WTC11 (cell line): ENCODE measurements at regions not wholly inside any gene's neighbourhood (a gene's known extent, or its start where the extent isn't known, plus 50 kb on each side); places are given as distances from the start of the nearest gene placed in this dataset.

ENCODE experiments used
- ATAC-seq: fragments of 200-7000 bp; cut with Tn5 transposase; 2 replicates; pipeline ENCODE4 v1.10.0; 2021; ENCODE audit warnings: mild to moderate bottlenecking, moderate library complexity
- CTCF ChIA-PET: fragments of 300-600 bp; sonication (Branson Sonifier 250); formaldehyde crosslinking; loops from one replicate; lab custom pipeline; 2021; ENCODE audit warnings: antibody characterized with exemption; lab: Charles Lee
- POLR2A ChIA-PET: fragments of 350-600 bp; sonication (Branson Sonifier 250); formaldehyde crosslinking; loops from one replicate; lab custom pipeline; 2021; ENCODE audit warnings: antibody characterized with exemption; lab: Charles Lee
- DNase-seq: peaks from one replicate; pipeline ENCODE4 v3.0.0; 2021; ENCODE audit warnings: low spot score
- H3K27ac Mint-ChIP-seq: 2 replicates; pipeline ENCODE4 v1.8.0; 2021; ENCODE audit warnings: mixed read lengths
- H3K27me3 Mint-ChIP-seq: 2 replicates; pipeline ENCODE4 v1.8.0; 2021; ENCODE audit warnings: low read depth, mild to moderate bottlenecking, moderate library complexity, mixed read lengths
- H3K36me3 Mint-ChIP-seq: 2 replicates; pipeline ENCODE4 v1.8.0; 2021; ENCODE audit warnings: mixed read lengths
- H3K4me1 Mint-ChIP-seq: 2 replicates; pipeline ENCODE4 v1.8.0; 2022; ENCODE audit warnings: mixed read lengths
- H3K4me3 Mint-ChIP-seq: 2 replicates; pipeline ENCODE4 v1.8.0; 2021; ENCODE audit warnings: mild to moderate bottlenecking, moderate library complexity, mixed read lengths
- H3K9me3 Mint-ChIP-seq: 2 replicates; pipeline ENCODE4 v1.8.0; 2021; ENCODE audit warnings: mixed read lengths
- AFF4 ChIP-seq: sonication (generic); formaldehyde crosslinking; IDR thresholded peaks from 2 replicates; pipeline ENCODE4 v1.8.1; 2023; ENCODE audit warnings: mild to moderate bottlenecking, missing genetic modification reagents, borderline replicate concordance
- ARID4B ChIP-seq: sonication (generic); formaldehyde crosslinking; IDR thresholded peaks from 2 replicates; pipeline ENCODE4 v1.8.0; 2023; ENCODE audit warnings: missing genetic modification reagents, mild to moderate bottlenecking, borderline replicate concordance
- CREB1 ChIP-seq: sonication (generic); formaldehyde crosslinking; IDR thresholded peaks from 2 replicates; pipeline ENCODE4 v1.8.0; 2023; ENCODE audit warnings: mild to moderate bottlenecking, missing genetic modification reagents
- ESRRA ChIP-seq: sonication (generic); formaldehyde crosslinking; IDR thresholded peaks from 2 replicates; pipeline ENCODE4 v1.8.1; 2022; ENCODE audit warnings: mild to moderate bottlenecking, missing genetic modification reagents, borderline replicate concordance
- FOXP1 ChIP-seq: sonication (generic); formaldehyde crosslinking; IDR thresholded peaks from 2 replicates; pipeline ENCODE4 v1.8.0; 2022; ENCODE audit warnings: missing genetic modification reagents, mild to moderate bottlenecking, moderate library complexity, borderline replicate concordance
- JUN ChIP-seq: sonication (generic); formaldehyde crosslinking; IDR thresholded peaks from 2 replicates; pipeline ENCODE4 v1.8.0; 2023; ENCODE audit warnings: mild to moderate bottlenecking, missing genetic modification reagents
- KAT7 ChIP-seq: sonication (generic); formaldehyde crosslinking; IDR thresholded peaks from 2 replicates; pipeline ENCODE4 v1.8.1; 2023; ENCODE audit warnings: missing genetic modification reagents, mild to moderate bottlenecking, borderline replicate concordance
- NR2C2 ChIP-seq: sonication (generic); formaldehyde crosslinking; IDR thresholded peaks from 2 replicates; pipeline ENCODE4 v1.8.0; 2022; ENCODE audit warnings: mild to moderate bottlenecking, missing genetic modification reagents
- NR3C1 ChIP-seq: sonication (generic); formaldehyde crosslinking; conservative IDR thresholded peaks from 2 replicates; pipeline ENCODE4 v1.8.1; 2023; ENCODE audit warnings: low read depth, mild to moderate bottlenecking, missing genetic modification reagents
- OVOL2 ChIP-seq: fragments of 250-450 bp; sonication (Bioruptor Pico); IDR thresholded peaks from 2 replicates; pipeline ENCODE4 v1.9.0; 2021; ENCODE audit warnings: mild to moderate bottlenecking, borderline replicate concordance
- PREB ChIP-seq: sonication (generic); formaldehyde crosslinking; IDR thresholded peaks from 2 replicates; pipeline ENCODE4 v1.8.1; 2022; ENCODE audit warnings: mild to moderate bottlenecking, missing genetic modification reagents, moderate library complexity, borderline replicate concordance
- TCF7 ChIP-seq: sonication (generic); formaldehyde crosslinking; IDR thresholded peaks from 2 replicates; pipeline ENCODE4 v1.8.0; 2022; ENCODE audit warnings: mild to moderate bottlenecking, low read depth, missing genetic modification reagents, moderate library complexity
- TEAD1 ChIP-seq: sonication (generic); formaldehyde crosslinking; IDR thresholded peaks from 2 replicates; pipeline ENCODE4 v1.8.0; 2022; ENCODE audit warnings: mild to moderate bottlenecking, missing genetic modification reagents
- TP53 ChIP-seq: sonication (generic); formaldehyde crosslinking; IDR thresholded peaks from 2 replicates; pipeline ENCODE4 v1.8.1; 2023; ENCODE audit warnings: mild to moderate bottlenecking, missing genetic modification reagents
- USF1 ChIP-seq: sonication (generic); formaldehyde crosslinking; IDR thresholded peaks from 2 replicates; pipeline ENCODE4 v1.8.0; 2022; ENCODE audit warnings: mild to moderate bottlenecking, missing genetic modification reagents
- USF2 ChIP-seq: sonication (generic); formaldehyde crosslinking; IDR thresholded peaks from 2 replicates; pipeline ENCODE4 v1.8.1; 2023; ENCODE audit warnings: mild to moderate bottlenecking, missing genetic modification reagents, moderate library complexity
- ZNF317 ChIP-seq: sonication (generic); formaldehyde crosslinking; IDR thresholded peaks from 2 replicates; pipeline ENCODE4 v1.8.1; 2023; ENCODE audit warnings: low read depth, mild to moderate bottlenecking, moderate library complexity, missing genetic modification reagents, borderline replicate concordance
- ZNF423 ChIP-seq: fragments of 250-450 bp; sonication (Bioruptor Pico); IDR thresholded peaks from 2 replicates; pipeline ENCODE4 v2.1.2; 2022; ENCODE audit warnings: mild to moderate bottlenecking, moderate library complexity
- ZNF671 ChIP-seq: fragments of 250-450 bp; sonication (Bioruptor Pico); IDR thresholded peaks from 2 replicates; pipeline ENCODE4 v1.8.0; 2021; ENCODE audit warnings: mild to moderate bottlenecking
- TF ChIP-seq, protein P1 (sequence below): fragments of 250-450 bp; sonication (Bioruptor Pico); IDR thresholded peaks from 2 replicates; pipeline ENCODE4 v1.9.0; 2021; ENCODE audit warnings: mild to moderate bottlenecking

DNA sequence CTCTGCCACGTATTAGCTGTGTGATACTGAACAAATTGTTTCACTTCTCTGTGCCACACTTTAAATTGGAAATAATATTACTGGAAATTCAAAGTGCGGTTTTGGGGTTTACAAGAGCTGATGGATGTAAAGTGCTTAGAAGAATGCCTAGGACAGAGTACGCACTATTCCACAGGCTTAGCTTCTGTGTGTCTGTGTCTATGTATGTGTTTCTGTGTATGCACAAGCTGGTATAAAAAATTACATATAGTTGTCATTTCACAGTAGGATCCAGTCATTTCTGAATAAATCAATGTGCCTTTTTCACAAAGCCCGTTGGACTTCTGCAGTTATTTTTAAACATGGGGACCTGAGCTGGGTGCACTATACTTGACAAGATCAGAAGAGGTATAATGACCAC is 370.4 kb downstream of the TUSC7 start:
- CTCF ChIA-PET = interaction anchor here (1.6 to 2.4 kb wide), 2 partner anchors 21 to 309 kb away, joined by 7 to 9 read pairs; no protein-coding TSS in a partner anchor
- peaks cover 5% of the 10 kb centered on the region; the same call in 1 of the 2 replicates for H3K9me3 Mint-ChIP-seq
- no peaks in the 10 kb centered on the region for H3K36me3 Mint-ChIP-seq
- no peaks in the 10 kb centered on the region for H3K27me3 Mint-ChIP-seq
- POLR2A ChIA-PET = no interaction called here
- TF ChIP-seq CREB1 (CRISPR knock-in tag) (no peak), TCF7 (CRISPR knock-in tag) (no peak), USF2 (CRISPR knock-in tag) (no peak), NR2C2 (CRISPR knock-in tag) (no peak), AFF4 (CRISPR knock-in tag) (no peak), OVOL2 (CRISPR knock-in tag) (no peak)
- ATAC-seq = no peak
- H3K4me3 Mint-ChIP-seq = no peak overlapping the region
- peak overlapping the region; percentile 64; the same call in 1 of the 2 replicates for H3K27ac Mint-ChIP-seq
- DNase-seq = no peak
- peaks cover 36% of the 10 kb centered on the region for H3K4me1 Mint-ChIP-seq

DNA sequence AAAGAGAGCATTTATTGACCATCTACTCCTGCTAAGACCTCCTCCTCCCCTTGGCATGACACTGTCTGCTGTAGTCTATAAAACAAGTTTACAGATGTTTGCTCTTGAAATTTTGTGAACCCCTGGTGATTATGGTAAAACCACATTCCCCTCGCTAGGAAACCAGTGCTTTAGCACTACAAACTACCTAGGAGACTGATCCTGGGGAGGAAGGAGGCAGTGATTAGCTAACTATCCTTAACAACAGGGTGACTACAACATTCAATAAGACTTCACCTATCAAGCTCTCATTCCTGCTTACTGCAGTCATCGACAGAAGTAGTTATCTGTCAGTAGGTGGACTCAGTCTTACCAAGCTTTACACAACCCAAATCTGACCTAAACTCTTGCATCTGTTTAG is 371.3 kb downstream of the TUSC7 start:
- POLR2A ChIA-PET = no interaction called here
- DNase-seq (no peak), ATAC-seq (peak; percentile 97)
- CTCF ChIA-PET = interaction anchor here (1.6 to 2.4 kb wide), 2 partner anchors 22 to 310 kb away, joined by 7 to 9 read pairs; no protein-coding TSS in a partner anchor
- H3K9me3 Mint-ChIP-seq = peaks cover 5% of the 10 kb centered on the region; the same call in 1 of the 2 replicates
- peaks cover 31% of the 10 kb centered on the region for H3K4me1 Mint-ChIP-seq
- H3K27ac Mint-ChIP-seq = peak overlapping the region; percentile 69
- H3K36me3 Mint-ChIP-seq = no peaks in the 10 kb centered on the region
- H3K27me3 Mint-ChIP-seq = no peaks in the 10 kb centered on the region
- H3K4me3 Mint-ChIP-seq = no peak overlapping the region; the same call in 1 of the 2 replicates
- no peak for TF ChIP-seq KAT7 (CRISPR knock-in tag)
- TF ChIP-seq ZNF423 (CRISPR knock-in tag) = peak; percentile 62; the same call in 1 of the 2 replicates
- TF ChIP-seq TEAD1 (CRISPR knock-in tag) = peak; percentile 58; the same call in 1 of the 2 replicates

- CTCF ChIA-PET = no interaction called here
- no peak for TF ChIP-seq NR3C1 (CRISPR knock-in tag)
- no peak for TF ChIP-seq TP53 (CRISPR knock-in tag)
- TF ChIP-seq ZNF317 (CRISPR knock-in tag) = no peak
- TF ChIP-seq, protein P1, sequence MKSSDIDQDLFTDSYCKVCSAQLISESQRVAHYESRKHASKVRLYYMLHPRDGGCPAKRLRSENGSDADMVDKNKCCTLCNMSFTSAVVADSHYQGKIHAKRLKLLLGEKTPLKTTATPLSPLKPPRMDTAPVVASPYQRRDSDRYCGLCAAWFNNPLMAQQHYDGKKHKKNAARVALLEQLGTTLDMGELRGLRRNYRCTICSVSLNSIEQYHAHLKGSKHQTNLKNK (CRISPR knock-in tag) = no peak
- TF ChIP-seq ARID4B = no peak
- TF ChIP-seq FOXP1 = no peak
- no peak for TF ChIP-seq JUN (CRISPR knock-in tag)
- TF ChIP-seq ESRRA (CRISPR knock-in tag) = no peak
- TF ChIP-seq USF1 (CRISPR knock-in tag) = no peak
- TF ChIP-seq ZNF671 (CRISPR knock-in tag) = no peak
- no peak for TF ChIP-seq PREB (CRISPR knock-in tag)
These were observed 374.7 kb downstream of the TUSC7 start for GRCh38 chr3:117084277-117084676.

More at GRCh38 chr3:117084277-117084676, 374.7 kb downstream of the TUSC7 start:
- peaks cover 30% of the 10 kb centered on the region for H3K4me1 Mint-ChIP-seq
- no peak for ATAC-seq
- peaks cover 7% of the 10 kb centered on the region; the same call in 1 of the 2 replicates for H3K36me3 Mint-ChIP-seq
- no peak for DNase-seq
- POLR2A ChIA-PET = no interaction called here
- H3K9me3 Mint-ChIP-seq = peaks cover 16% of the 10 kb centered on the region
- H3K27me3 Mint-ChIP-seq = no peaks in the 10 kb centered on the region
- no peak overlapping the region for H3K27ac Mint-ChIP-seq
- no peak overlapping the region for H3K4me3 Mint-ChIP-seq
